GM04503 (cell line): ENCODE measurements at regions not wholly inside any gene's neighbourhood (a gene's known extent, or its start where the extent isn't known, plus 50 kb on each side); places are given as distances from the start of the nearest gene placed in this dataset.

Experiments used
- DNase-seq: peaks from one replicate; pipeline ENCODE4 v3.0.0-alpha.2; 2012; ENCODE audit warnings: low read depth

DNA sequence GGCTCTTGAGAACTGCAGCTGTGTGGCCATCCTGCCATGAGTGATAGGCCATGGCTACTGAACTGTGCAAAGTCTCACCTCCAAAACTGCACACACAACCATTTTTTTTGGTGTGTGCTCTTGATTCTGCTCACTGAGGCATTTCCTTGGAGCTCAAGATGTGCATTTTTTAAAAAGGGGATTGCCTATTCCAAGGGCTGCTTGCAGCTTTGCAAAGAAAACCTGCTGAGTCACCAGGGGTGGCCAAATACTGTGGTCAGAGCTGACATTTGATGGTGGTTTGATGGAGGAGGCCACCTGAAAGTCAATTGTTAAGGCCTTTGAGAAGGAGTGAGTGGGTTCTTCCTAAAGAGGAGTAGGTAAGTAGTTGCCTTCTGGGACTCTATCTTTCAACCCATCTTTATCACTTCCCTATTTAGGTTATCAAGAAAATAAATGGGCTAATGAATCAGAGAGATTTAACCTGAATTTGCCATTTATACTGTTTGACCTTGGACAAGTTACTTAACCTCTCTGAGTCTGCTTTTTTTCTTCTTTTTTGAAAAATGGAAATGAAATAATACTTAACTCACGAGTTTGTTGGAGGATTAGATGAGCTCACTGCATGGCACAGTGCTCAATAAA, 87.9 kb downstream of the CHST2 start:
- peak; percentile 9 for DNase-seq

DNA sequence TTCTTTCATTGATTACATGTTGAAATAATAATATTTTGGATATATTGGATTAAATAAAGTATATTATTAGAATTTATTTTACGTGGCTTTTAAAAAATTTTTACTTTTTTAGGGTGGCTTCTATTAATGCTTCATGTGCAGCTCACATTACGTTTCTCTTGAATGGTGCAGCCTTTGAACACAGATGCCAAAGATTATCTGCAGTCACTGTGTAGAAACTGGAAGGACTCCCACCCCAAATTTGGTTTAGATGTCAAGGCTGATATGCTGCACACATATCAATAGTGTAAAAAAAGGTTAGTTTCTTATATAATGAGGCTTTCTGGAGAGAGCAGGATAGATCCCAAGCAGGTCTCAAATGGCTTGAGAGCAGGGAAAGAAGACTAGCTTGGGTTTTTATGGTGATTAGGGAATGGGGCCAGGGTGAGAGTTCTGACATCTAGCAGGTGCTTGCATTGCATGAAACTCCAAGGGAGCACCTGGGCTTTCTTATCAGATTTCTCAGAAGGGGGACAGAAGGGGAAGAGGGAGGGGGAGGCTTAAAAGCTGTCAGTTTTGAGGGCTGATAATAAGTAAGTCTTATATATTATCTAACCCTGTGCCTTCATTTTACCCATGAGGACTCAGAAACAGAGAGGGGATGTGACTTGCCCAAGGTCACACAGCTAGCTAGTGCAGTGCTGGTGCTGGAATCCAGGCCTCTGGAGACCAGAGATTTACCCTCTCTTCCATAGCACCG, 89.6 kb downstream of the CHST2 start:
- DNase-seq: no peak

DNA sequence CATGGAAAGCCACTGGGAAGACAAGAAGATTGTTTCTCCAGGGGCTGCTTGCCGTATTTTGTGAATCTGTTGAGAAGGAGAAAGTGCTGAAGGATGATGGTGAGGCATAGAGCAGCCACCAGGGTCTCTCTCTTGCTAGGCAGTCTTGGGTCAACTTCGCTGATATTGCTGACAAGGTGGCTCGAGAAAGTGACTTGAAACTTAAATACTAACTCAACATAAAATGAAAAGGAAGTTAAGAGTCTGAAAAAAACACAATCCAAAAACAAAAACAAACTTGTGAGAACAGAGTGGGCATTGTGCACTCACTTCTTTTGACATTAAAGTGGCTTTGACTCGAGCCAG, 90.1 kb downstream of the CHST2 start:
- DNase-seq: no peak

DNA sequence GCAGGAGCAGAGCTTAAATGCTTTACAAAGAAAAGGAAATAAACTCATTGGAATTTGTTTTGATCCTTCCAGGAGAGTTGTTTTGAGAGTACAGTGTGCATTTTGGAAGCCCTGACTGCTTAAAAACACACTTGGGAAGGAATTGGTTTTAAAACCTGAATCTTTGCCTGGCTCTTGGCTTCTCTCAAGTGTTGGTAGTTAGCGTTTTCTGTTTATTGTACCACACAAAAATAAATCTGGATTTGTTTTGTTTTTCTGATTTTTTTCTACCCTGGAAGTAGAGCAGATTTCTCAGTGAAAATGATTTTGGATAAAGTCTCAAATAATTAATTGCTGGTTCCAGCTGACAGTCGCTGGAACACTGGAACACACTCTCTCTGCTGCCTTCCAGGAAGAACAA, 90.6 kb downstream of the CHST2 start:
- no peak for DNase-seq

DNA sequence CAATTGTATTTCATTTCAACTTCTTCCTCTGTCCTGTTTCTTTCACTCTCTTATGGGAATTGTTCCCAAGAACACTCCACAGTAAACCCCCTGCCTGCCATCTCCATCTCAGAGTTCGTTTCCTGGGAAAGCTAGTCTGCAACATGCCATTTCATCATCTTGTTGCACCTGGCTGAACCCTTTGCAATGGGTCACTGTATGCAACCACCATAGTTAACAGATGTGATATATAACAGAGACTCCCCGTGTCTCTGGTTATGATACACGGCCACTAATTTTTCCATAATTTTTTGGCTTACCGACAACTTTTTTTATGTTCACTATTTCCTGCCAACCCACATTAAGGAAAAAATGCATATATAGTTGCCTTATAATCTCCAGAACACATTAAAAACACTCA, 95.5 kb downstream of the CHST2 start:
- DNase-seq: no peak
